Panc1 (cell line): ENCODE measurements at regions not wholly inside any gene's neighbourhood (a gene's known extent, or its start where the extent isn't known, plus 50 kb on each side); places are given as distances from the start of the nearest gene placed in this dataset.

Source experiments
- ATAC-seq: fragments of 200-7000 bp; cut with Tn5 transposase; 2 replicates; pipeline ENCODE4 v1.9.1; 2020; ENCODE audit warnings: mild to moderate bottlenecking, moderate library complexity
- BruUV-seq: library from RNA; stranded (reverse); fragments of 400-500 nt; replicated peaks from 2 replicates; lab custom pipeline; 2021; lab: Mats Ljungman, UMichigan
- CTCF ChIA-PET: fragments of 300-600 bp; sonication (Branson Sonifier 250); formaldehyde crosslinking; loops from one replicate; lab custom pipeline; 2022; ENCODE audit warnings: antibody characterized with exemption; lab: Charles Lee
- POLR2A ChIA-PET: fragments of 300-600 bp; sonication (Branson Sonifier 250); formaldehyde crosslinking; loops from one replicate; lab custom pipeline; 2022; ENCODE audit warnings: antibody characterized with exemption; lab: Charles Lee
- DNase-seq: peaks from one replicate; pipeline ENCODE4 v3.0.0-alpha.2; 2010; ENCODE audit warnings: low read depth, low spot score
- H3K27ac ChIP-seq: 2 replicates; pipeline ENCODE4 v1.5.1; 2011; ENCODE audit warnings: mild to moderate bottlenecking, low read length, inconsistent platforms
- H3K27me3 ChIP-seq: fragments of 200-500 bp; sonication (Bioruptor generic); 2 replicates; pipeline ENCODE4 v1.6.0; 2014; ENCODE audit warnings: low read length, inconsistent platforms; ENCODE audit not compliant: control insufficient read depth, insufficient read depth
- H3K36me3 ChIP-seq: fragments of 200-500 bp; sonication (Bioruptor generic); 2 replicates; pipeline ENCODE4 v1.5.1; 2014; ENCODE audit warnings: inconsistent platforms, mild to moderate bottlenecking, low read length, moderate library complexity; ENCODE audit not compliant: control insufficient read depth, insufficient read depth
- H3K4me1 ChIP-seq: 2 replicates; pipeline ENCODE4 v1.5.1; 2011; ENCODE audit warnings: inconsistent platforms, mild to moderate bottlenecking, low read length, moderate library complexity; ENCODE audit not compliant: control insufficient read depth, insufficient read depth
- H3K4me3 ChIP-seq, 2 experiments: 2 replicates each; pipeline ENCODE4 v1.5.1; 2011 to 2012; ENCODE audit warnings: low read depth in 2 of 2, low read length in 2 of 2, mild to moderate bottlenecking in 2 of 2, inconsistent platforms in 1 of 2, moderate library complexity in 1 of 2
- H3K9me3 ChIP-seq: fragments of 200-500 bp; sonication (Bioruptor generic); 2 replicates; pipeline ENCODE4 v1.5.1; 2014; ENCODE audit warnings: low read depth, mild to moderate bottlenecking, inconsistent platforms, low read length, moderate library complexity; ENCODE audit not compliant: control insufficient read depth, insufficient read depth
- POLR2AphosphoS5 ChIP-seq: IDR thresholded peaks from 2 replicates; pipeline ENCODE4 v1.6.1; 2012; ENCODE audit warnings: mild to moderate bottlenecking, low read depth, low read length, moderate library complexity
- SIN3A ChIP-seq: IDR thresholded peaks from 2 replicates; pipeline ENCODE4 v1.6.1; 2012; ENCODE audit warnings: low read depth, mild to moderate bottlenecking, low read length, moderate library complexity, borderline replicate concordance; ENCODE audit not compliant: insufficient read depth
- TCF7L2 ChIP-seq: IDR thresholded peaks from 2 replicates; pipeline ENCODE4 v1.6.1; 2011; ENCODE audit warnings: mild to moderate bottlenecking, low read depth, low read length, inconsistent platforms
- in situ Hi-C: cut with HindIII; loops from 2 replicates; pipeline ENCODE4 v1.10.0; 2016; ENCODE audit warnings: low sequenced_read_pairs, low pct_unique_long_range_greater_than_20kb
- intact Hi-C: fragments of 100-400 bp; cut with micrococcal nuclease; formaldehyde crosslinking; loops from one replicate; pipeline ENCODE4 v1.10.0; 2022; ENCODE audit not compliant: unreplicated experiment
- TF ChIP-seq, protein P1 (sequence below): fragments of 450-650 bp; IDR thresholded peaks from 2 replicates; pipeline ENCODE4 v1.5.1; 2017; ENCODE audit warnings: mild to moderate bottlenecking
- TF ChIP-seq, protein P2 (sequence below), 2 experiments: IDR thresholded peaks; 2 replicates each; pipeline ENCODE4 v1.6.1; 2011 to 2012; ENCODE audit warnings: low read depth in 2 of 2, control low read depth in 1 of 2, low read length in 1 of 2, mild to moderate bottlenecking in 1 of 2, moderate library complexity in 1 of 2; ENCODE audit not compliant: insufficient read depth in 1 of 2

DNA sequence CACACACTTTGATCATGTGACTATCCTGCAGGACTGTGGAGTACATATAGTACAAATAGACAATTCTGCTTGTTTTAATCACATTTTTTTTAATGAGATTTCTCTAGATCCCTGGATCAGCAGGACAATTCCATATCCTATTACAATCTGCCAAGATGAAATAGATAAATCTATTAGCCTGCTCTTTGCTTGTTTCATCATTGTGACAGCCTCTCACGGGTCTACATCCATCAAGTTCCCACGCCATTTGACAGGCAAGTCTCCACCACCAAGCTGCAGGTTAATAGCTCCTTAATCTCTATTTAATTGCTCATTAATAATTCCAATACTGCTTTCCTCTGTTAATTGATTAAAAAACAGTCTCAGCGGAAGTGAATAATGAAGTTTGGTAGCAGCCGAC is 671.5 kb downstream of the CCSER2 start:
- CTCF ChIA-PET: no interaction called here
- TF ChIP-seq SIN3A: no peak
- TF ChIP-seq TCF7L2: no peak
- TF ChIP-seq, protein P1, sequence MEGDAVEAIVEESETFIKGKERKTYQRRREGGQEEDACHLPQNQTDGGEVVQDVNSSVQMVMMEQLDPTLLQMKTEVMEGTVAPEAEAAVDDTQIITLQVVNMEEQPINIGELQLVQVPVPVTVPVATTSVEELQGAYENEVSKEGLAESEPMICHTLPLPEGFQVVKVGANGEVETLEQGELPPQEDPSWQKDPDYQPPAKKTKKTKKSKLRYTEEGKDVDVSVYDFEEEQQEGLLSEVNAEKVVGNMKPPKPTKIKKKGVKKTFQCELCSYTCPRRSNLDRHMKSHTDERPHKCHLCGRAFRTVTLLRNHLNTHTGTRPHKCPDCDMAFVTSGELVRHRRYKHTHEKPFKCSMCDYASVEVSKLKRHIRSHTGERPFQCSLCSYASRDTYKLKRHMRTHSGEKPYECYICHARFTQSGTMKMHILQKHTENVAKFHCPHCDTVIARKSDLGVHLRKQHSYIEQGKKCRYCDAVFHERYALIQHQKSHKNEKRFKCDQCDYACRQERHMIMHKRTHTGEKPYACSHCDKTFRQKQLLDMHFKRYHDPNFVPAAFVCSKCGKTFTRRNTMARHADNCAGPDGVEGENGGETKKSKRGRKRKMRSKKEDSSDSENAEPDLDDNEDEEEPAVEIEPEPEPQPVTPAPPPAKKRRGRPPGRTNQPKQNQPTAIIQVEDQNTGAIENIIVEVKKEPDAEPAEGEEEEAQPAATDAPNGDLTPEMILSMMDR: no peak
- TF ChIP-seq POLR2AphosphoS5: no peak
- TF ChIP-seq, protein P2, sequence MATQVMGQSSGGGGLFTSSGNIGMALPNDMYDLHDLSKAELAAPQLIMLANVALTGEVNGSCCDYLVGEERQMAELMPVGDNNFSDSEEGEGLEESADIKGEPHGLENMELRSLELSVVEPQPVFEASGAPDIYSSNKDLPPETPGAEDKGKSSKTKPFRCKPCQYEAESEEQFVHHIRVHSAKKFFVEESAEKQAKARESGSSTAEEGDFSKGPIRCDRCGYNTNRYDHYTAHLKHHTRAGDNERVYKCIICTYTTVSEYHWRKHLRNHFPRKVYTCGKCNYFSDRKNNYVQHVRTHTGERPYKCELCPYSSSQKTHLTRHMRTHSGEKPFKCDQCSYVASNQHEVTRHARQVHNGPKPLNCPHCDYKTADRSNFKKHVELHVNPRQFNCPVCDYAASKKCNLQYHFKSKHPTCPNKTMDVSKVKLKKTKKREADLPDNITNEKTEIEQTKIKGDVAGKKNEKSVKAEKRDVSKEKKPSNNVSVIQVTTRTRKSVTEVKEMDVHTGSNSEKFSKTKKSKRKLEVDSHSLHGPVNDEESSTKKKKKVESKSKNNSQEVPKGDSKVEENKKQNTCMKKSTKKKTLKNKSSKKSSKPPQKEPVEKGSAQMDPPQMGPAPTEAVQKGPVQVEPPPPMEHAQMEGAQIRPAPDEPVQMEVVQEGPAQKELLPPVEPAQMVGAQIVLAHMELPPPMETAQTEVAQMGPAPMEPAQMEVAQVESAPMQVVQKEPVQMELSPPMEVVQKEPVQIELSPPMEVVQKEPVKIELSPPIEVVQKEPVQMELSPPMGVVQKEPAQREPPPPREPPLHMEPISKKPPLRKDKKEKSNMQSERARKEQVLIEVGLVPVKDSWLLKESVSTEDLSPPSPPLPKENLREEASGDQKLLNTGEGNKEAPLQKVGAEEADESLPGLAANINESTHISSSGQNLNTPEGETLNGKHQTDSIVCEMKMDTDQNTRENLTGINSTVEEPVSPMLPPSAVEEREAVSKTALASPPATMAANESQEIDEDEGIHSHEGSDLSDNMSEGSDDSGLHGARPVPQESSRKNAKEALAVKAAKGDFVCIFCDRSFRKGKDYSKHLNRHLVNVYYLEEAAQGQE (IDR thresholded peaks at IDR 0.05; ENCODE audit: insufficient read depth in 1 of 2, low read depth in 2 of 2, low read length in 1 of 2): no peak
- H3K4me3 ChIP-seq: no peak overlapping the region
- DNase-seq (no peak), ATAC-seq (no peak)
- no peaks in the 10 kb centered on the region for H3K36me3 ChIP-seq
- no peaks in the 10 kb centered on the region for H3K27me3 ChIP-seq
- no TSS peak for BruUV-seq
- no peaks in the 10 kb centered on the region for H3K9me3 ChIP-seq
- in situ Hi-C loops (no loop called here), intact Hi-C loops (no loop called here)
- no peak overlapping the region for H3K27ac ChIP-seq
- POLR2A ChIA-PET: no interaction called here
- H3K4me1 ChIP-seq: no peaks in the 10 kb centered on the region

DNA sequence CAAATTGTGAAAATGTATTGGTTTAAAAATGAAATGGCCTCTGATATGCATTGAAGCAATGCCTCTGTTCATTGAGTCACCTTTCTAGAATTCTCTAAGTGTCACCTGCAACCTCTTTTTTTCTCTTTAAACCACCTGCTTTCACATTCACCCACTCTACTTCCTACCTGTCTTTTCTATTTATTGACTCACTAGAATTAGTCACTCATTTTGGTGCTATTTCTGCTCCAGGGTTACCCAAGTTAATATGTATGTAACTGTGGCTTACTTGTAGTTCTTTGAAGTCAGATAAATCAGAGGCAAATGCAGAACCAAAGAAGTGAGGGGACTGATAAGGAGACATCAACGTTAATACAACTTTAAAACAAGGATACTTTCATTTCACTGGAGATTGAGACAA is 674.7 kb downstream of the CCSER2 start:
- no peaks in the 10 kb centered on the region for H3K36me3 ChIP-seq
- DNase-seq: no peak
- no peaks in the 10 kb centered on the region for H3K4me1 ChIP-seq
- no peak overlapping the region for H3K4me3 ChIP-seq
- H3K27me3 ChIP-seq: no peaks in the 10 kb centered on the region
- CTCF ChIA-PET: no interaction called here
- intact Hi-C loops (no loop called here), in situ Hi-C loops (no loop called here)
- no peak for ATAC-seq
- POLR2A ChIA-PET: no interaction called here
- no TSS peak for BruUV-seq
- no peak for TF ChIP-seq TCF7L2
- TF ChIP-seq, protein P2 (IDR thresholded peaks at IDR 0.05; ENCODE audit: insufficient read depth in 1 of 2, low read depth in 2 of 2, low read length in 1 of 2): no peak
- TF ChIP-seq, protein P1: no peak
- TF ChIP-seq POLR2AphosphoS5: no peak
- no peak for TF ChIP-seq SIN3A
- no peak overlapping the region for H3K27ac ChIP-seq
- no peaks in the 10 kb centered on the region for H3K9me3 ChIP-seq
